Omental fat pad (tissue), 3 donors: ENCODE measurements at regions not wholly inside any gene's neighbourhood (a gene's known extent, or its start where the extent isn't known, plus 50 kb on each side); places are given as distances from the start of the nearest gene placed in this dataset.

ENCODE experiments used
- ATAC-seq: fragments of 150-250 bp; one replicate; pipeline ENCODE4 v1.9.1; 2016; ENCODE audit warnings: mild to moderate bottlenecking, moderate library complexity; ENCODE audit not compliant: low FRiP score
- DNase-seq: peaks from one replicate; pipeline ENCODE4 v3.0.0-alpha.2; 2019; ENCODE audit warnings: low spot score
- CTCF ChIP-seq, 3 donors: fragments of 450-650 bp; IDR thresholded peaks; one replicate each; pipeline ENCODE4 v1.5.1; 2016 to 2017; ENCODE audit warnings: antibody characterized with exemption in 3 of 3, mild to moderate bottlenecking in 3 of 3, moderate library complexity in 2 of 3

- DNase-seq (no peak), ATAC-seq (no peak)
- no peak for TF ChIP-seq CTCF (IDR thresholded peaks at IDR 0.05)
Observed at GRCh38 chr6:54747955-54748354, 98.6 kb upstream of the FAM83B start.

GRCh38 chr6:54754406-54754805 lies 92.2 kb upstream of the FAM83B start:
- no peak for DNase-seq
- no peak for TF ChIP-seq CTCF (IDR thresholded peaks at IDR 0.05)
- no peak for ATAC-seq

GRCh38 chr6:54758340-54758739 lies 88.2 kb upstream of the FAM83B start:
- no peak for TF ChIP-seq CTCF (IDR thresholded peaks at IDR 0.05)
- ATAC-seq (no peak), DNase-seq (no peak)

GRCh38 chr6:54768494-54768893 lies 78.1 kb upstream of the FAM83B start:
- no peak for TF ChIP-seq CTCF (IDR thresholded peaks at IDR 0.05)
- ATAC-seq (no peak), DNase-seq (no peak)

- ATAC-seq, result no peak
- TF ChIP-seq CTCF (IDR thresholded peaks at IDR 0.05), result no peak
Observed at GRCh38 chr6:54770328-54770727, 76.2 kb upstream of the FAM83B start.

GRCh38 chr6:54771968-54772367 lies 74.6 kb upstream of the FAM83B start:
- ATAC-seq (no peak), DNase-seq (no peak)
- TF ChIP-seq CTCF (IDR thresholded peaks at IDR 0.05), result no peak

More at GRCh38 chr6:54770328-54770727, 76.2 kb upstream of the FAM83B start:
- no peak for DNase-seq

- DNase-seq (no peak), ATAC-seq (no peak)
- no peak for TF ChIP-seq CTCF (IDR thresholded peaks at IDR 0.05)
Observed at GRCh38 chr6:54772610-54773009, 74.0 kb upstream of the FAM83B start.
